Suppressor macrophage (primary cell): ENCODE measurements at regions not wholly inside any gene's neighbourhood (a gene's known extent, or its start where the extent isn't known, plus 50 kb on each side); places are given as distances from the start of the nearest gene placed in this dataset.
A peak's percentile ranks its signal among the peaks of the same experiment; 100 is the strongest.

ENCODE experiments used
- DNase-seq, 4 experiments: peaks; one replicate each; pipeline ENCODE4 v3.0.0-alpha.2; 2020 to 2022

DNA sequence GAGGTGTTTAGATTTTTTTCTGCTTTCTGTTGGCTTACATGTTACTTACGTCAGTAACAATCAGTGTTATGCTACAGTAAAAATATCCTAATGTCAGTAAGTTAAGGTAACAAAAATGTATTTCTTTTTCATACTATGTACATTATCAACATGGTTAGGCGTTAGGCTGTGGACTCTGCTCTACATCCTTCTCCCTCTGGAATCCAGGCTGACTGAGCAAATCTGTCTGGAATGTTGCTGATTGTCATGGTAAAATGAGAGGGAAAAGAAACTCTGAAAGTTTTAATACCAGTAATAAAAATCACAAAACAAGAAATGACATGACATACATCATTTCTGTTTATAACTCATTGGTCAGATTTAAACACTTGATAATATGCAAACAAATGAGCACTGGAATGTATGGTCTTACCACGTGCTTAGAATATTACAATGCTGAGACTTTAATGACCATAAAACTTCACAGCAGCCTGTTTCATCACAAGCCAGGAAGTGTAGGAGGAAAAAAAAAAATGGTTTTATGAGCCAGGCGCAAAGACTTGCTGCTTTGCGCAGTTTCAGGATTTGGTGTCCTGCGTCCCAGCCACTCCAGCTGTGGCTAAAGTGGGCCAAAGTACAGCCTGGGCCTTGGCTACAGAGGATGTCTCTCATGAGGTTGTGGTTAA, 252.4 kb downstream of the FSIP2 start:
- DNase-seq, result no peak

DNA sequence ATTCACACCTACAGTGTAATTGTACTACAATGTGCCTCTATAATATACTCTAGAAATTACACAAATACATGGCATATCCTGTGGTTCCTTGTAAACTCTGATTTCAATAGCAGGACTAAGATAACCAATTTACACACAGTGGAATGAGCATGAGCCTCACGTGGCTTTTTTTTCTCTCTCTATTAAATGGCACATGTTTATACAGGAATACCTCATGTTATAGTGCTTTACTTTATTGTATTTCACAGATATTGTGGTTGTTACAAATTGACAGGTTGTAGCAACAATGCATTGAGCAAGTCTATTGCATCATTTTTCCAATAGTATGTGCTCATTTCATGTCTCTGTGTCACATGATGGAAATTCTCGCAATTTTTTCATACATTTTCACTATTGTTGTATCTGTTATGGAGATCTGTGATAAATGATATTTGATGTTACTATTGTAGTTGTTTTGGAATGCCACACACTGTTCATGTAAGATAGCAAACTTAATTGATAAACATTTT, 260.0 kb downstream of the FSIP2 start:
- DNase-seq, result peak in 1 of 4 experiments; percentile 3

DNA sequence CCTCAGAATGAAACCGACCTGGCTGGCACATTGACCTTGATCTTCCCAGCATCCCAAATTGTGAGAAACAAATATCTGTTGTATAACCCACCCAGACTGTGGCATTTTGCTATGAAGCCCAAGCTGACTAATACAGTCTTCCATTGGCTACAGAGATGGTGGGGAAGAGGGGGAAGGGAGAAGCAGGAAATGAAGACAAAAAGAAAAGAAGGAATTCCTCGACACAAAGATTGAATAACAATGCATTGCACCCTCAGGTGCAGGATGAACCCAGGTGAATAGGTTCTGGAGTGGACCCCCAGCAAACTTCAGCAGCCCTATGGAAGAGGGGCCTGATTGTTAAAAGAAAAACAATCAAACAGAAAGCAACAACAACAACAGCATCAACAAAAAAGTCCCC, 270.7 kb downstream of the FSIP2 start:
- no peak for DNase-seq

DNA sequence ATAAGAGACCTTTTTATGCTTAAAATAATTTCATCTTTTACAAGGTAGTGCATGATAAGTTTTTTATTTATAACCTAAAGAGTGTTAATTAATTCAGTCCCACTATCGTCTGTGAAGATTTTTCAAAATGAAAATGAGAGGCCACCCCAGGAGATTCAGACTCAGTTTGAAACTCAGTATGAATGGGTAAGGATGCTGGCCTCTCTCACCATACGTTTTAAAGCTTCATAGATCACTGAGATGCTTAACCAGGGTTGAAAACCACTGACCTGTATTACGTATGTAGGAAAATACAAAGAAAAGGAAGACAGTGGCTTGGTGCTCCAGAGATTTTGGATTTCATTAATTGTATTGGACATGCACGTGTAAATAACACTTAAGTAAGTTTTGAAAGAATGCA, 278.7 kb downstream of the FSIP2 start:
- no peak for DNase-seq

DNA sequence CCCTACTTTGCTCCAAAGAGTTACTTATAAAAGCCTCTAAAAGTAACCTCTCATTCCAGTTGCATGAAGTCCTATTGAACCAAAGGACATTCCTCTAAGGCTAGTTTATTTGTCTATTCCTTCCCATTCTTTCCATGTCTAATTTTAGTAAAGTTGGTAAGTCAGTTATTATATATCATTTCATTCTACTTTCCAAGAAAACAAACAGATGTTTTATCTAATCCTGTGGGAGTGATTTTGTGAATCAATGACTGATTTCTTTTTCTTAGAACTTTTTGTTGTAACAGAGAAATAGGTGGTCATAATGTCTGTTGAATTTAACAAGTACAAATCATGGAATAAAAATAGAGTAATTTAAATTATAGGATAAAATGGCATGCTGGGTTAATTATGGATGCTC, 286.3 kb downstream of the FSIP2 start:
- DNase-seq, result no peak

DNA sequence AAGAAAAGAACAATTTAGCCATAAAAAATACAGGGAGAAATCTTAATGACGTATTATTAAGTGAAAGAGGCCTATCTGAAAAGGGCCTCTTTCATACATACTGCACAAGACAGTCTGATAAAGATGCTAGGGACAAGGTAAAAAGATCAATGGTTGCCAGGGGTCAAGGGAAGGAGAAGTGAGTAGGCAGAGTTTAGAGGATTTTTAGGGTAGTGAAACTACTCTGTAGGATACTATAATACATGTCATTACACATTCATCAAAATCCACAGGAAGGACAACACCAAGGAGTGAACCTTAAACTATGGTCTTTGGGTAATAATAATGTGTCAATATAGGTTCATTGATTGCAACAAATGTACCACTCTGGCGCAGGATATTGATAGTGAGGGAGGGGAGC, 289.3 kb downstream of the FSIP2 start:
- DNase-seq, result peak in 3 of 4 experiments; percentile 3 to 24 (median 3)

DNA sequence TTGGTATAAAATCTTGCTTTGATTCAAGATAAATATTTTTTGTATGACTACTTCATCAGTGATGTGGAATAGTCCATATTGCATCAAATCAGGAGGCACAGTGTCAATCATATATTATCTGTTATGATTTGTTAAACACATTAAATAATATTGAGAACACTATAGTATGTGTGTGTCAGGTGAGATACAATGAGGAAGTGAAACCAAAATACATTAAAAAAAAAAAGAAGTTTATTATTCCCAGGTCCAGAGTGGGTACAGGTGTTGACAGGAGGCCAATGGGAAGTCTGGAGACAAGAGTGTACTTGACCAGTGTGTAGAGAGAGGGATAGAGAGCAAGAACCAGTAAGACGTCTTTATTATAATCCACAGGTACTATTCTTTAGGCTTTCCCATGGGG, 292.6 kb downstream of the FSIP2 start:
- no peak for DNase-seq

DNA sequence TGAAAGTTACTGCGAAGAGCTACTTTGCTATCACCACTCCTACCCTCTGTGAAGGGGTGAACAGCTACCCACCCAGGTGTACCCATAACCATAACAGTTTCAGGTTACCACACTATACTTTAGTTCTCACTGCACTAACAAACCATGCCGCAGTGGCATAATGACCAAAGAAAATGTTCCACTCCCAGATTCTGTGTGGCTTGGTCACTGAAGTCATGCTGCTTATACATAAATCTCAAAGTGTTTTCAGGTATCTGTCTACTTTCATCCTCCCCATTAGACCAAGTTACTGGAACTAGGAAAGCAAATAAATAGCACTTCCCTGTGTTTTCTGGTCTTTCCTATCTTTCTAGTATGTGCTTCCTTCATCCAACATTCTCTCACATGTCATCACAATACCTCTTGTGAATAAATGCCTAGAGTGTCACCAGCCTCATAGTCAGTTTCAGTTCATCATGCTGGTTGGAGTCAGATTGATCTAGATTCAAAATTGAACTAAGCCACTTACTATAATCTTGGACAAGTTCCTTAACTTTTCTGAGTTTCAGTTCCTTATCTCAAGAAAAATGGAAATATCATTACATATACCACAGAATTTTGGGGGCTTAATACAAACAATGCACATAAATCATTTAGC, 293.6 kb downstream of the FSIP2 start:
- peak in 2 of 4 experiments; percentile 20 to 29 for DNase-seq

DNA sequence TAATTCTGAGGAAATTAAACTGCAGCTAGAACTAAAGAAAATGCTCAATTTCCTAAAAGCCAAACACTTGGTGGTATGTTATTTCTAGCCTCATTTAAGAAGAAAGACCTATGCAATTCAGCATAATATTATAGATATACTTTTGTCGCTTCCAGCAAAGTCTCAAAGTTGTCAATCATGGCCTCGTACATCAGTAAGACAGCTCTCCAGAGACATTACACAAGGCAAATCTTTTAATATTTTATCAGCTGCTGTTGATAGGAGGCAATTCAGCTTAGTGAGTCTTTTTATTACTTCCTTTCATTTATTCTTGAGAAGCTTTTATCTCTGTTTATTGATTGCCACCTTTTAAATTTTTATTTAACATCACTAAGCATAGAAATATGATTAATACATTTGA, 294.3 kb downstream of the FSIP2 start:
- DNase-seq, result no peak

DNA sequence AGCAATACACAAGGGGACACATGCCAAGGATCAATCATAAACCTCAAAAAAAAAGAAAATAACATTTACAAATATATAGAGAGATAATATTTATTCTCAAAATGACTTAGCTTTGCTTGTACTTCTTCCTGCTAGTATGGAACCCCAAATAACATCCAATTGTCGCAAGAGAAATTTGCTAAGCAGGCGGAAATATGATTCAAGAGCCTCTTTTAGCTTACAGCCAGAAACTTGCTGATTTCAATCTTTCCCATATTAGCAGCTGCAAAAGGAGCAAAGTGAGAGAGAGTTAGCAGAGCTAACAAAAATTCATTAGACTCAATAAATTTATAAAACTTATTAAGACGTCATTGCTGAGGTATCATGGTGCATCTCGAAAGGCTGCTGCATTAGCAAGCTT, 294.9 kb downstream of the FSIP2 start:
- DNase-seq, result no peak

DNA sequence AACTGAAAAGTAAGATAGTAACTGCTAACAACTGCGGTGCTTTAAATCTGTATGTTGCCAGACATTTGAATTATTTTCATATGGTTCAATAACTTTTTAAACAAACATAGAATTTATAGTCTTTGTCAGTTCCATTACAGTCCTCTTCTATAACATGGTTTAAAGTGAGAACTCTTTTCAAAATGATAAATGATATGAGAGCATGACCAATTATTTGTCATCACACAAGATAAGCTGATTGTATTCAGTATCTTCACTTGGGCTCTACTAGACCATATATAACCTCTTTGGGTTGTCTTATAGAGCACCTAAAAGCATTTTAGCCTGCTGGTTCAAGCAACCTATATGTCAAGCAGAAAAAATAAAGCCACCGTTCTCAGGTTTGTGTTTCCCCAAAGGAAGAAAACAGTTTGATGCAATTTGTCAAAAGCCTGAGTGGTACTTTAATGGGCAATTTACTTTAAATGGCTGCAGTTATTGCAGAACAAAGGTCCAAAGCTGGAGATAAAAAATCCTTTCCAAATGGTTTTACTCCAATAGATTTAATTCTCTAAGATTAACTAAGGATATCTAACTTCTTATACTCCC, 298.4 kb downstream of the FSIP2 start:
- no peak for DNase-seq

DNA sequence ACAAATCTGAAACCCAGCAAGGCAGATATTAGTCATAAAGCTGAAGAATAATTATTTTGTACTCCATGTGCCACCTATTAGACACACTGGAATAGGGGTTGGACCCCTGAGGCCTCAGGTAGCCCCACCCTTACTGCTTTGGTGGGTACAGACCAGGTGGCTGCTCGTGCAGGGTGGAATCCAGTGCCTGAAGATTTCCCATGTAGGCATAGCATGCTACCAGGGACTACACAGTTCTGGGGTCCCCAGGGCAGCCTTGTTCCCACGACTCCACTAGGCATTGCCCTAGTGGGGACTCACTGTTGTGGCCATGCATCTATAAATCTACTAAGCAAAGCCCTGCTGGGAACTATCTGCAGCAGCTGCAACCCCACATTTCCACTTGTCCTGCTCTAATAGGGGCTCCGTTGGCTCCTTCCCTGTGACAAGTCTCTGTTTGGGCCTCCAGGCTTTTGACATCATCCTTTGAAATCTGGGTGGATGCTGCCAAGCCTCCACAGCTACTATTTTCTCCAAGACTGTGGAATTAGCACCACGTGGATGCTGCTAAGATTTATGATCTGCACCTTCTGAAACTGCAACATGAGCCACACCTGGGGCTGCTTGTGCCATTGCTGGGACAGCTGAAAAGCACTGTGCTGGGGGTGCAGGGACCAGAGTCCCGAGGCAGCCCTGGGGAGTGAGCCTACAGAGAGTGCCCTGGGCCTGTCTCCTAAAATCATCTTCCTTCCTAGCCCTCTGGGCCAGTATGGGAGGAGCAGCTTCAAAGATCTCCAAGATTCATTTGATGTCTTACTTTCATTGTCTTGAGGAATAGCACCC, 303.8 kb downstream of the FSIP2 start:
- no peak for DNase-seq

DNA sequence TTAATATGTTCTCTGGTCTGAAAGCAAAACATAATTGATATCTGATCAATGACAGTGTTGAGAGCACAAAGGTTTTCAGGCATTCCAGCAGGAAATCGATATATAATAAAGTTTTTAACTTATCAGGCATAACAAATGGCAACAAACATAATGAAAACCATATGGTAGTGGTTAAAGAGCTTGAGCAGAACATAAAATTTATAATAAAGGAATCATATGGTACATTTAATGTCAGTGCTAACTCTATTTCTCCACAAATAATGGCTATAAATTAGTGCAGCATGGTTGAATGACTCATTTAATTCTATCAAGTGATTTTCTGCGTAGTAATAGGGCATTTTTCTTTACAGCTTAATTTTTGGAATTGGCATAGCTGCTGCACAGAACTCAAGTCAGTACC, 306.2 kb downstream of the FSIP2 start:
- DNase-seq, result no peak

DNA sequence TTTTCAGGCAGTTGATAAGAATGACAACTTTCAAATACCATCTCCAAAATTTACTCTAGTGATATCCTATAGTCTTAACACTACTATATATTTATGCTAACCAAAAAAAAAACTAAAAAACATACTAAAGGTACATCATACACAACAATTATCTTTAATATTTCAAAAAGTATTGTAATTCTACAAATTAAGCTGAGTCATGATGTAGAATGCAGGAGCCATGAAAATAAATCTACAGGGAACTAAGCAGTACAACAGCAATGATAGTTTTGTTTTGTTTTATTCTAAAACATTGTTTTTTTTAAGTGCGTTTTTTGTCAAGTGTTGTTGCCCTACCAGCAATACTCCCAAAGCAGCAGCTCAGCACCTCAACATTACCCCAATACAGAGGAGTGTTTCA, 314.3 kb downstream of the FSIP2 start:
- no peak for DNase-seq

DNA sequence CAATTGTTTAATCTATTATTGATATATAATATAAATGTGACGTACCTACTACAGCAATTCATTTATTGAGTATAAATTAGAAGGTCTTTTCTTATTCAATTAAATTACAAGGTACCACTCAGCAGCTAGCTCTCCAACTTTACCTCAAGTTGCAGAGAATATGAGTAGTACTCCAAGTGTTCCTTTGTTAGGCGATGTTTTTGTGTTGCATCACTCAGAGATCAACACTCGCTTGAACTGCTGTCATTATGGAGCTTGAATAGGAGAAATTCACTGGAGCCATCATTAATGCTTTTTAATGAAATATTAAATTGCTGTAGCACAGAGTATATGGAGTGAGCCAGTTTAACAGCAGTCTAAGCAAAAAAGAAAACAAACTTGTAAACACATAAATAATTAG, 320.0 kb downstream of the FSIP2 start:
- DNase-seq, result no peak

DNA sequence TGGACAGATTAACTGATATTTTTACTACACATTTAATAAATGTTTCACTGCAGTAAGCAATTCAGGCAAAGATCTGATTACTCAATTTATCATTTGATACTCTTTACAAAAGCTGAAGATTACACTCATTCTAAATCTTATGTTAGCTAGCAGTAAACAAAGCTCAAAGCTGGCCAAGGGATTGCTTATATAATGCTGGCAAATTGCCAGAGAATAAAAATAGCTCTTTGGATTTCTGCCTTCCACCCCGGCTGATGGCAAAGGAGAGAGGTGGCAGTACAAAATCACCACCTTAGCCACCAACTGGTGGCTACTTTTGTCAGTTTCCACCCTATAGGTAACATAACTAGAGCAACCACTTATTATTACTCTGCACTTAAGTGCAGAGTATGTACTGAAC, 320.5 kb downstream of the FSIP2 start:
- peak in 1 of 4 experiments; percentile 3 for DNase-seq

DNA sequence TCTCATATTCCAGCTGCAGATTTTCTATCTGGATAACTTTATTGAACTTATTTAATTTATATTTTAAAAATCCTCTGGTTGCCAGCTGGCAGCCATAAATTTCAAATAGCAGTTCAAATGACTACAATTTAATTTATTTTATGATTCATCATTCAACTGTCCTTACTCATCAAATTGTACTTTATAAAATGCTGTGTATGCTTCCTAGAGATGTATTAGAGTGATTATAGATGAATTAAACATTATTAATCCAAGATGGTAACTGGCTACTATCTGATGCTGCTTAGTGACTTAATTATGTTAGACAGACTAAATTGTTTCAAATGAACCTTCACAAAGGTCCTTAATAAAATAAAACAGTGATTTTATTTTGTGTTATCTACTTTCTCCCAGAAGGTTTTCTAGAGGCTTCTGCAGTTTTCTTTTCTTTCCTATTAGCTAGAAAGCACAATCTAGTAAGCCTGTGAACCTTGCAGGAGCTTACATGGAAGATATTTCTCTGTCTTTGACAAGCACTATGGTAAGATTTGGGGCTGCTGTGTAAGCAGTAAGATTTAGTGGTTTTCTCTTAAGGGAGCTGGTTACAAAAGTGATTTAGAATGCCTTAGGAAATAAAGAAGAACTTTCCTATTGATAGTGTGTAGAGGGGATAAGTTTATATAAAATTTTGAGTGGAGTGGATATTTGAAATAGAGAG, 322.3 kb downstream of the FSIP2 start:
- no peak for DNase-seq

DNA sequence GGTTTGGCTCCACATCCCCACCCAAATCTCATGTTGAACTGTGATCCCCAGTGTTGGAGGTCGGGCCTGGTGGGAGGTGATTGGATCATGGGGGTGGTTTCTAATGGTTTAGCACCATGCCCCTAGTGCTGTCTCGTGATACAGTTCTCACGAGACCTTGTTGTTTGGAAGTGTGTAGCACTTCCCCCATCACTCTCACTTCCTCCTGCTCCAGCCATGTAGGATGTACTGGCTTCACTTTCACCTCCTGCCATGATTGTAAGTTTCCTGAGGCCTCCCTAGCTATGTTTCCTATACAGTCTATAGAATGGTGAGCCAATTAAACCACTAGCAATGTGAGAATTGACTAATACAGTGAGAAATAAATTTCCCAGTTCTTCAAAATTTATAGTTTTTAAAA, 325.9 kb downstream of the FSIP2 start:
- DNase-seq, result peak in 3 of 4 experiments; percentile 9 to 22 (median 12)

DNA sequence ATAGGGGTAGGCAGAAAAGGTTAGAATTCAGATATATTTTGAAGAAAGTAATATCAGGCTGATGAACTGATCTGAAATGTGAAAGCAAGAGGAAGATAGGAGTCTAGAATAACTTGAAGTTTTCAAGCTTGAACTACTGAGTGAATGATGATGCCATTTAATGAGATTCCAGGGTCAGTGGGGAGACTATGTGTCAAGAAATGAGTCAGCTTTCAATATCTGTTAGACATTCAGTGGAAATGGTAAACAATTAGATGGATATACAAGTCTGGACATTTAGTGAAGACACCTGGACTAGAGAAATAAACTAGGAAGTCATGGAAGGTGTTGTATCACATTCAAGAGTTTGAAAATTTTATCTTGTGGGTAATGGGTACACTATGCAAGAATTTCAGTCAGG, 326.9 kb downstream of the FSIP2 start:
- no peak for DNase-seq

DNA sequence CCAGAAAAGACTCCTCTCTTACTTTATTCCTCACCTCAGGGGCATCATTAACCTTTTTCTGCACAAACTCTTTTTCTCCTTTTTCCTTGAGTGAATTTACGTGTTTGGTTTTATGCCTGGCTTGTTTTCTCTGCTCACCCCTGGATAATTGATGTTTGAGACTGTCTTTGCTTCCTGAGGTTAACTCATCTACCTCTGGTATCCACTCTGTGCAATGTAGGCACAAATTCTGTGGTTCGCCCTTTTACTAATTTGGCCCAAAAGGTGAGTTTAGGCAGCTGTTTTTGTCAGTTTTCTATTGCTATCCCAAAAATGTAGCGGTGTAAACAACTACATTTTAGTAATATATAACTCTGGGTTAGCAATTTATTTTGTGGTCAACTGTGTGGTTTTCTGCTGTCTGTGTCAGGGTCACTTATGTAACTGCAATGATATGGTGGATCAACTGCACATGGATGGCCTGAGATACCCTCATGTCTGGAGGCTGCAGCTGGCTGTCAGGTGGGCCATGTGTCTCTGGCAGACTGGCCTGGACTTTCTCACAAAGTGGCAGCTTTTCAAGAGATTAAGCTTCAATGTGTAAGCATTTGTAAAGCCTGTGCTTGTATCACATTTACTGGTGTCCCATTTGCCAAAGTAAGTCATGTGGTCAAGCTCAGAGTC, 329.7 kb downstream of the FSIP2 start:
- no peak for DNase-seq

DNA sequence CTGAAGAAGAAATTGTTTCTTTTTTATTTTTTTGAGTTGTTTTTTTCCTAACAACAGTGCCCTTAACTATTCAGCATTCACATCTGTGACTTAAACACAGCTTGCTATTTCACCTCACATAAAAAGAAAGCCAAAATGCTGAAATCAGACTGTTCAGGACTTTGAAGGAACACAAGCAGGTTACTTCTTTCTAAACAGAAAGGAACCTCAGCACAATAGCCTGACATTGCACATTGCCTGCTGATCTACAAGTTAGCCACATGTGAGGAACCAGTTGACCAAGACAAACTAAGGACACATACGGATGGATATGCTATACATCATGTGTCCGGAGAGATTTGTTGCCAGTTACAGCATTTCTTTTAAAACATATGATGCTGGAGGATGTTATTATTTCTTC, 331.1 kb downstream of the FSIP2 start:
- DNase-seq, result no peak

DNA sequence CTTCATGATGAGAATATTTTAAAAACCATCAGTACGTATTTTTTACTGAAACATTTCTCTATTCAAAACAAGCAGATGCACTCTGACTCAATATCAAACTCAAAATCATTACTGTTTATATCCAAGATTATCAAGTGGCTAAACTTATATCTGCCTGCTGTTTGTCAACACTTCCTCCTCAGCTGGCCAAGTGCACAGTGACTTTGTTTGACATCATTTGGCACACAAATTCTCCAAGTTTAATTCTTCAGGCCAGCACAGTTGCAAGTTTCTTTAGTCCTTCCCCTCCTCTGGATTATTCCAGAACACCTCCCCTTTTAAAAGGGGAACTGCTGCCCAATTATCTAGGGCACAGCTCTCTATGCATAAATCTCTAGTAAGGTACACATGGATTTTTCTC, 346.6 kb downstream of the FSIP2 start:
- DNase-seq, result no peak
